Lower leg skin (tissue), 3 donors: ENCODE measurements at regions not wholly inside any gene's neighbourhood (a gene's known extent, or its start where the extent isn't known, plus 50 kb on each side); places are given as distances from the start of the nearest gene placed in this dataset.

Experiments used
- CTCF ChIP-seq, 3 donors: fragments of 450-650 bp; IDR thresholded peaks; one replicate each; pipeline ENCODE4 v1.5.1; 2016; ENCODE audit warnings: antibody characterized with exemption in 3 of 3, mild to moderate bottlenecking in 3 of 3, moderate library complexity in 2 of 3
- POLR2A ChIP-seq, 2 donors: fragments of 450-650 bp; IDR thresholded peaks; one replicate each; pipeline ENCODE4 v1.6.1; 2016 to 2017; ENCODE audit warnings: antibody characterized with exemption in 2 of 2, mild to moderate bottlenecking in 1 of 2, moderate library complexity in 1 of 2

DNA sequence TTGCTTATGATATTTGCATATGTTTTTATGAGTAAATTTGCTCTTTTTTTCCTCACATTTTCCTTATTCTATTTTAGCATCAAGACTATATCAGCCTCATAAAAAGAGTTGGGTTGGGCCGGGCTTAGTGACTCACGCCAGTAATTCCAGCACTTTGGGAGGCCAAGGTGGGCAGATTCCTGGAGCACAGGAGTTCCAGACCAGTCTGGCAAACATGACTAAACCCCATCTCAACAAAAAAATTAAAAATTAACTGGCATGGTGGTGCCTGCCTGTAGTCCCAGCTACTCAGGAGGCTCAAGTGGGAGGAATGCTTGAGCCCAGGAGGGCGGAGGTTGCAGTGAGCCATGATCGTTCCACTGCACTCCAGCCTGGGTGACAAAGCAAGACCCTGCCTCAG is 148.8 kb upstream of the ANO5 start:
- no peak for TF ChIP-seq CTCF (IDR thresholded peaks at IDR 0.05)
- no peak for TF ChIP-seq POLR2A (IDR thresholded peaks at IDR 0.05)
